Esophagus muscularis mucosa (tissue), 4 donors: ENCODE measurements at regions not wholly inside any gene's neighbourhood (a gene's known extent, or its start where the extent isn't known, plus 50 kb on each side); places are given as distances from the start of the nearest gene placed in this dataset.

Experiments
- EP300 ChIP-seq: sonication (generic); formaldehyde crosslinking; IDR thresholded peaks from one replicate; pipeline ENCODE4 v1.6.1; 2017; ENCODE audit warnings: antibody characterized with exemption
- POLR2A ChIP-seq: fragments of 450-650 bp; IDR thresholded peaks from one replicate; pipeline ENCODE4 v1.6.1; 2017; ENCODE audit warnings: antibody characterized with exemption, moderate library complexity, mild to moderate bottlenecking, low read depth
- POLR2AphosphoS5 ChIP-seq, 2 donors: sonication (generic); formaldehyde crosslinking; IDR thresholded peaks; one replicate each; pipeline ENCODE4 v1.6.1; 2017; ENCODE audit warnings: antibody characterized with exemption in 2 of 2
- TF ChIP-seq, protein P1 (sequence below), 3 experiments: fragments of 200-600 bp in 2 of 3; fragments of 450-650 bp in 1 of 3; sonication (generic) in 2 of 3; IDR thresholded peaks; one replicate each; pipeline ENCODE4 v1.5.1; 2017 to 2019; ENCODE audit warnings: antibody characterized with exemption in 3 of 3, mild to moderate bottlenecking in 2 of 3, moderate library complexity in 1 of 3

DNA sequence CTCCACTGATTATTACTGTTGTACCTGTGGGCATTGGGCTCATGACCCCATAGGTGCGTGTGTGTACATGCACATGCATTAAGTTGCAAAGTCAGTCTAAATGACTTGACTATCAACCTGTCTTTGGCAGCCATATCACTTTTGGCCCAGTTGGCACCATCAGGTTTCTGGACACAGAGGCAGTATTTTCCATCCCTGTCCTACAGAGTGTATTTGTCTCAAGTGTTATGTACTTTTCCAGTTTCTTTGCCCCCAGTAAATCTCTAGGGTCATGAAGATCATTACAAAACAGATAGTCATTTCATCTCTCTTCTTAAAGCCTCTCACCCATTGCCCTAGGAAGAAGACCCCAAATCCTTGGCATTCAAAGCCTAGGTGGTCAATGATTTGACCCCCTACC, 121.4 kb downstream of the C9orf152 start:
- TF ChIP-seq, protein P1, sequence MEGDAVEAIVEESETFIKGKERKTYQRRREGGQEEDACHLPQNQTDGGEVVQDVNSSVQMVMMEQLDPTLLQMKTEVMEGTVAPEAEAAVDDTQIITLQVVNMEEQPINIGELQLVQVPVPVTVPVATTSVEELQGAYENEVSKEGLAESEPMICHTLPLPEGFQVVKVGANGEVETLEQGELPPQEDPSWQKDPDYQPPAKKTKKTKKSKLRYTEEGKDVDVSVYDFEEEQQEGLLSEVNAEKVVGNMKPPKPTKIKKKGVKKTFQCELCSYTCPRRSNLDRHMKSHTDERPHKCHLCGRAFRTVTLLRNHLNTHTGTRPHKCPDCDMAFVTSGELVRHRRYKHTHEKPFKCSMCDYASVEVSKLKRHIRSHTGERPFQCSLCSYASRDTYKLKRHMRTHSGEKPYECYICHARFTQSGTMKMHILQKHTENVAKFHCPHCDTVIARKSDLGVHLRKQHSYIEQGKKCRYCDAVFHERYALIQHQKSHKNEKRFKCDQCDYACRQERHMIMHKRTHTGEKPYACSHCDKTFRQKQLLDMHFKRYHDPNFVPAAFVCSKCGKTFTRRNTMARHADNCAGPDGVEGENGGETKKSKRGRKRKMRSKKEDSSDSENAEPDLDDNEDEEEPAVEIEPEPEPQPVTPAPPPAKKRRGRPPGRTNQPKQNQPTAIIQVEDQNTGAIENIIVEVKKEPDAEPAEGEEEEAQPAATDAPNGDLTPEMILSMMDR (IDR thresholded peaks at IDR 0.05), result no peak
- no peak for TF ChIP-seq POLR2AphosphoS5 (IDR thresholded peaks at IDR 0.05)
- TF ChIP-seq POLR2A, result no peak
- TF ChIP-seq EP300, result no peak
